ENCODE measurements at regions not wholly inside any gene's neighbourhood (a gene's known extent, or its start where the extent isn't known, plus 50 kb on each side); places are given as distances from the start of the nearest gene placed in this dataset.

DNA sequence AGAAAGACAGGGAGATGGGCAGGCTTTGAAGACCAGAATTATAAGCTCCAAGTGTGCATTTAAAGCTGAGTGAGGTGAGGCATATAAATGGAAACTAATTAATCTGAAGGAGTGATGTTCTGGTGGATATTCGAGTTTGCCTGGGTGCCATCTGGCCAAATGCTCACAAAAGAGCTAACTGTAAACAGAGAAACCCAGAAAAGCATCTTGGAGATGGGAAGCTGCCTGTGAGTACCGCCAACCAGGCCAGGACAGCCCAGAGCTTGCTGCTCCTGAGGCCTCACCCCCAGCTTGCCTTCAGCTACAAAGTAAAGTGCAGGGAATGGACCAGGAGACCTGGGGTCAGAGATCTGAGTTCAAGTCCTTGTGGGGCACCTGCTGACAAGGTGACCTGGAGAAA lies 446.1 kb upstream of the MYT1L start:
- Histone ChIP-seq H3K4me2 (ENCODE audit: low read length) (no peak overlapping the region), H3K79me2 (ENCODE audit: insufficient read depth, low read length) (no peaks in the 10 kb centered on the region), H3K9me3 (ENCODE audit: control insufficient read depth in 1 of 2, insufficient read depth in 1 of 2, low read depth in 1 of 2, low read length in 2 of 2) (no peaks in the 10 kb centered on the region), H3K36me3 (ENCODE audit: control insufficient read depth in 1 of 2, insufficient read depth in 2 of 2, low read length in 2 of 2) (no peaks in the 10 kb centered on the region), H3K9ac (ENCODE audit: low read length) (no peak overlapping the region), H3K27me3 (ENCODE audit: insufficient read depth, low read length) (peaks cover 9% of the 10 kb centered on the region; the same call in 1 of the 2 replicates), H3K9me2 (ENCODE audit: insufficient read depth) (no peaks in the 10 kb centered on the region), H3K4me1 (ENCODE audit: control insufficient read depth in 1 of 2, insufficient read depth in 2 of 2, low read length in 2 of 2) (no peaks in the 10 kb centered on the region), H4K20me1 (ENCODE audit: insufficient read depth) (no peaks in the 10 kb centered on the region), H2AFZ (ENCODE audit: low read depth, low read length, poor library complexity, severe bottlenecking) (no peak overlapping the region), H3K4me3 (replicated peaks in 1 of 2; ENCODE audit: low read depth in 1 of 2, low read length in 2 of 2) (no peak overlapping the region), H3K27ac (ENCODE audit: low read depth, low read length) (no peak overlapping the region)
- ATAC-seq (no peak), DNase-seq (ENCODE audit: low read depth, low spot score) (no peak)
- intact Hi-C loops (cut with micrococcal nuclease), result no loop called here
- CTCF ChIA-PET, result no interaction called here
- POLR2A ChIA-PET, result no interaction called here
- TF ChIP-seq JUND (IDR thresholded peaks at IDR 0.05) (no peak), YY1 (IDR thresholded peaks at IDR 0.05; ENCODE audit: extremely low read depth, insufficient replicate concordance, low read depth, low read length) (no peak), TCF7L2 (IDR thresholded peaks at IDR 0.05; ENCODE audit: borderline replicate concordance, extremely low read depth, insufficient read depth, insufficient read length) (no peak), ZNF274 (IDR thresholded peaks at IDR 0.05; ENCODE audit: low read depth, low read length) (no peak), SP1 (IDR thresholded peaks at IDR 0.05; ENCODE audit: low read depth) (no peak), SIN3A (IDR thresholded peaks at IDR 0.05; ENCODE audit: low read depth) (no peak), EZH2 (IDR thresholded peaks at IDR 0.05) (no peak)
- TF ChIP-seq, protein P1, sequence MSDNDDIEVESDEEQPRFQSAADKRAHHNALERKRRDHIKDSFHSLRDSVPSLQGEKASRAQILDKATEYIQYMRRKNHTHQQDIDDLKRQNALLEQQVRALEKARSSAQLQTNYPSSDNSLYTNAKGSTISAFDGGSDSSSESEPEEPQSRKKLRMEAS (IDR thresholded peaks at IDR 0.05), result no peak
- TF ChIP-seq, protein P2, sequence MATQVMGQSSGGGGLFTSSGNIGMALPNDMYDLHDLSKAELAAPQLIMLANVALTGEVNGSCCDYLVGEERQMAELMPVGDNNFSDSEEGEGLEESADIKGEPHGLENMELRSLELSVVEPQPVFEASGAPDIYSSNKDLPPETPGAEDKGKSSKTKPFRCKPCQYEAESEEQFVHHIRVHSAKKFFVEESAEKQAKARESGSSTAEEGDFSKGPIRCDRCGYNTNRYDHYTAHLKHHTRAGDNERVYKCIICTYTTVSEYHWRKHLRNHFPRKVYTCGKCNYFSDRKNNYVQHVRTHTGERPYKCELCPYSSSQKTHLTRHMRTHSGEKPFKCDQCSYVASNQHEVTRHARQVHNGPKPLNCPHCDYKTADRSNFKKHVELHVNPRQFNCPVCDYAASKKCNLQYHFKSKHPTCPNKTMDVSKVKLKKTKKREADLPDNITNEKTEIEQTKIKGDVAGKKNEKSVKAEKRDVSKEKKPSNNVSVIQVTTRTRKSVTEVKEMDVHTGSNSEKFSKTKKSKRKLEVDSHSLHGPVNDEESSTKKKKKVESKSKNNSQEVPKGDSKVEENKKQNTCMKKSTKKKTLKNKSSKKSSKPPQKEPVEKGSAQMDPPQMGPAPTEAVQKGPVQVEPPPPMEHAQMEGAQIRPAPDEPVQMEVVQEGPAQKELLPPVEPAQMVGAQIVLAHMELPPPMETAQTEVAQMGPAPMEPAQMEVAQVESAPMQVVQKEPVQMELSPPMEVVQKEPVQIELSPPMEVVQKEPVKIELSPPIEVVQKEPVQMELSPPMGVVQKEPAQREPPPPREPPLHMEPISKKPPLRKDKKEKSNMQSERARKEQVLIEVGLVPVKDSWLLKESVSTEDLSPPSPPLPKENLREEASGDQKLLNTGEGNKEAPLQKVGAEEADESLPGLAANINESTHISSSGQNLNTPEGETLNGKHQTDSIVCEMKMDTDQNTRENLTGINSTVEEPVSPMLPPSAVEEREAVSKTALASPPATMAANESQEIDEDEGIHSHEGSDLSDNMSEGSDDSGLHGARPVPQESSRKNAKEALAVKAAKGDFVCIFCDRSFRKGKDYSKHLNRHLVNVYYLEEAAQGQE (IDR thresholded peaks at IDR 0.05; ENCODE audit: low read depth), result no peak
- TF ChIP-seq, protein P3, sequence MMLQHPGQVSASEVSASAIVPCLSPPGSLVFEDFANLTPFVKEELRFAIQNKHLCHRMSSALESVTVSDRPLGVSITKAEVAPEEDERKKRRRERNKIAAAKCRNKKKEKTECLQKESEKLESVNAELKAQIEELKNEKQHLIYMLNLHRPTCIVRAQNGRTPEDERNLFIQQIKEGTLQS (IDR thresholded peaks at IDR 0.05), result no peak
- RAD21 ChIA-PET (ENCODE audit: low non-redundant PET in 1 of 2, low total read pairs in 2 of 2, uncharacterized antibody in 2 of 2, unreplicated experiment in 2 of 2), result no interaction called here
- BruUV-seq (replicated peaks), result no TSS peak

Data from HCT116 (cell line).